ENCODE measurements at regions not wholly inside any gene's neighbourhood (a gene's known extent, or its start where the extent isn't known, plus 50 kb on each side); places are given as distances from the start of the nearest gene placed in this dataset.

DNA sequence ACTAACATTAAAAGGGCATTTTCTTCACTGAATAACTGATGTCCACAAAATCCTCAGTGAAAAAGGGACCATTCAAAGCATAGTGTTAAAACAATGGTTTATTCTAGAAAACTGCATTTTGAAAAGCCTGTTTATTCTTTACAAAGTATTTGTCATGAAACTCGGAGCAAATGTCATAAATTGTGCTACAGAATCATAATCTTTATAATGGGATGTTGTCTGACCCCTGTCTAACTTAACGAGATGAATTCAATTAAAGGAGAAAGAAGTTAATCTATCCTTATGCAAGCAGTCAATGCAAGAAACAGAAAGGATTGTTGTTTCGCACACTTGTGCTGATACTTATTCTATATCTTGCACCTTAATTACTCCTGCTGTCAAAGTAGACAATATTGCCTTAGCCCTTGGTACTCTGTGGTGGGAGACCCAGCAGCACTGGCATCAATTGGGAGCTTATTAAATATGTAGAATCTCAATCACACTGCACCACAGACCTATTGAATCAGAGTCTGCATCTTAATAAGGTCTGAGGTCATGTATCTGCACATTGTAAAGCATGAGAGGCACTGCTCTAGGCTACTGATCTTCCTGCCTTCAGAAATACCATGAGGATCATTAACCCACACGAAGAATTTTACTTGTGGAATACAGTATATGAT is 708.3 kb downstream of the HDGFL1 start:
- H3K79me2 ChIP-seq (replicated peaks; ENCODE audit: insufficient read depth, low read length) = no peaks in the 10 kb centered on the region
- H3K27ac ChIP-seq (ENCODE audit: low read length) = no peak overlapping the region
- no peaks in the 10 kb centered on the region for H3K9me3 ChIP-seq (ENCODE audit: low read length)
- H3K27me3 ChIP-seq (ENCODE audit: insufficient read depth, low read depth, low read length) = no peaks in the 10 kb centered on the region
- H3K4me3 ChIP-seq (ENCODE audit: low read length) = no peak overlapping the region
- no peaks in the 10 kb centered on the region for H3K9me2 ChIP-seq (ENCODE audit: insufficient read depth, low read length)
- no peak overlapping the region for H3K9ac ChIP-seq (ENCODE audit: low read length)
- no peak overlapping the region for H3K4me2 ChIP-seq (ENCODE audit: low read length)
- H3F3A ChIP-seq (ENCODE audit: insufficient read depth, low read length, poor library complexity, severe bottlenecking) = no peaks in the 10 kb centered on the region
- no peak overlapping the region for H2AFZ ChIP-seq (ENCODE audit: low read depth, low read length)
- TF ChIP-seq, protein P1, sequence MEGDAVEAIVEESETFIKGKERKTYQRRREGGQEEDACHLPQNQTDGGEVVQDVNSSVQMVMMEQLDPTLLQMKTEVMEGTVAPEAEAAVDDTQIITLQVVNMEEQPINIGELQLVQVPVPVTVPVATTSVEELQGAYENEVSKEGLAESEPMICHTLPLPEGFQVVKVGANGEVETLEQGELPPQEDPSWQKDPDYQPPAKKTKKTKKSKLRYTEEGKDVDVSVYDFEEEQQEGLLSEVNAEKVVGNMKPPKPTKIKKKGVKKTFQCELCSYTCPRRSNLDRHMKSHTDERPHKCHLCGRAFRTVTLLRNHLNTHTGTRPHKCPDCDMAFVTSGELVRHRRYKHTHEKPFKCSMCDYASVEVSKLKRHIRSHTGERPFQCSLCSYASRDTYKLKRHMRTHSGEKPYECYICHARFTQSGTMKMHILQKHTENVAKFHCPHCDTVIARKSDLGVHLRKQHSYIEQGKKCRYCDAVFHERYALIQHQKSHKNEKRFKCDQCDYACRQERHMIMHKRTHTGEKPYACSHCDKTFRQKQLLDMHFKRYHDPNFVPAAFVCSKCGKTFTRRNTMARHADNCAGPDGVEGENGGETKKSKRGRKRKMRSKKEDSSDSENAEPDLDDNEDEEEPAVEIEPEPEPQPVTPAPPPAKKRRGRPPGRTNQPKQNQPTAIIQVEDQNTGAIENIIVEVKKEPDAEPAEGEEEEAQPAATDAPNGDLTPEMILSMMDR (IDR thresholded peaks at IDR 0.05; ENCODE audit: poor library complexity, severe bottlenecking) = no peak
- TF ChIP-seq, protein P2, sequence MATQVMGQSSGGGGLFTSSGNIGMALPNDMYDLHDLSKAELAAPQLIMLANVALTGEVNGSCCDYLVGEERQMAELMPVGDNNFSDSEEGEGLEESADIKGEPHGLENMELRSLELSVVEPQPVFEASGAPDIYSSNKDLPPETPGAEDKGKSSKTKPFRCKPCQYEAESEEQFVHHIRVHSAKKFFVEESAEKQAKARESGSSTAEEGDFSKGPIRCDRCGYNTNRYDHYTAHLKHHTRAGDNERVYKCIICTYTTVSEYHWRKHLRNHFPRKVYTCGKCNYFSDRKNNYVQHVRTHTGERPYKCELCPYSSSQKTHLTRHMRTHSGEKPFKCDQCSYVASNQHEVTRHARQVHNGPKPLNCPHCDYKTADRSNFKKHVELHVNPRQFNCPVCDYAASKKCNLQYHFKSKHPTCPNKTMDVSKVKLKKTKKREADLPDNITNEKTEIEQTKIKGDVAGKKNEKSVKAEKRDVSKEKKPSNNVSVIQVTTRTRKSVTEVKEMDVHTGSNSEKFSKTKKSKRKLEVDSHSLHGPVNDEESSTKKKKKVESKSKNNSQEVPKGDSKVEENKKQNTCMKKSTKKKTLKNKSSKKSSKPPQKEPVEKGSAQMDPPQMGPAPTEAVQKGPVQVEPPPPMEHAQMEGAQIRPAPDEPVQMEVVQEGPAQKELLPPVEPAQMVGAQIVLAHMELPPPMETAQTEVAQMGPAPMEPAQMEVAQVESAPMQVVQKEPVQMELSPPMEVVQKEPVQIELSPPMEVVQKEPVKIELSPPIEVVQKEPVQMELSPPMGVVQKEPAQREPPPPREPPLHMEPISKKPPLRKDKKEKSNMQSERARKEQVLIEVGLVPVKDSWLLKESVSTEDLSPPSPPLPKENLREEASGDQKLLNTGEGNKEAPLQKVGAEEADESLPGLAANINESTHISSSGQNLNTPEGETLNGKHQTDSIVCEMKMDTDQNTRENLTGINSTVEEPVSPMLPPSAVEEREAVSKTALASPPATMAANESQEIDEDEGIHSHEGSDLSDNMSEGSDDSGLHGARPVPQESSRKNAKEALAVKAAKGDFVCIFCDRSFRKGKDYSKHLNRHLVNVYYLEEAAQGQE (IDR thresholded peaks at IDR 0.05; ENCODE audit: borderline replicate concordance) = no peak
- TF ChIP-seq EZH2 (IDR thresholded peaks at IDR 0.05; ENCODE audit: borderline replicate concordance, insufficient read depth, low read length, poor library complexity, severe bottlenecking) (no peak), EP300 (conservative IDR thresholded peaks at IDR 0.05; ENCODE audit: poor library complexity, severe bottlenecking) (no peak), TAF1 (IDR thresholded peaks at IDR 0.05; ENCODE audit: low read depth) (no peak), POLR2AphosphoS5 (IDR thresholded peaks at IDR 0.05) (no peak), MXI1 (conservative IDR thresholded peaks at IDR 0.05; ENCODE audit: poor library complexity, severe bottlenecking) (no peak), RAD21 (conservative IDR thresholded peaks at IDR 0.05) (no peak), SMC3 (conservative IDR thresholded peaks at IDR 0.05; ENCODE audit: poor library complexity) (no peak)
- no peaks in the 10 kb centered on the region for H4K20me1 ChIP-seq (ENCODE audit: insufficient read depth)
- no peaks in the 10 kb centered on the region for H3K36me3 ChIP-seq (ENCODE audit: insufficient read depth, low read length)

DNA sequence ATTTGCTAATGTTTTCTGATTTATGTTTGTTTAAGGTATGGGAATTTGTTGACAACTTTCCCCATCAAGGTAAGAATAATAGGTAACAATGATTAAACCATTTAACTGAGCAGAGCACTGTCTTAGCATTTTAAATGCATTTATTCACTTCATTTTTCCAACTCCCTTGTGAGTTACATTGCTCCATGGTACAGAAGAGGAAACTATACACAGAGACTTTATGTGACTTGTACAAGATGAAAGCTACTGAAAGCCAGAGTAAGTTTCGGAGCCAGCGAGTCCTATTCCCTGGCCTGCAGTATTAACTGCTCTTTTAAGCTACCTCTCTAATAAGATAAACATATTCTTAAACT is 708.8 kb downstream of the HDGFL1 start:
- Histone ChIP-seq H3K9me3 (ENCODE audit: low read length) (no peaks in the 10 kb centered on the region), H4K20me1 (ENCODE audit: insufficient read depth) (no peaks in the 10 kb centered on the region), H3K27me3 (ENCODE audit: insufficient read depth, low read depth, low read length) (no peaks in the 10 kb centered on the region), H3F3A (ENCODE audit: insufficient read depth, low read length, poor library complexity, severe bottlenecking) (no peaks in the 10 kb centered on the region), H3K79me2 (replicated peaks; ENCODE audit: insufficient read depth, low read length) (no peaks in the 10 kb centered on the region), H3K9me2 (ENCODE audit: insufficient read depth, low read length) (no peaks in the 10 kb centered on the region), H3K4me3 (ENCODE audit: low read length) (no peak overlapping the region), H2AFZ (ENCODE audit: low read depth, low read length) (no peak overlapping the region), H3K27ac (ENCODE audit: low read length) (no peak overlapping the region), H3K9ac (ENCODE audit: low read length) (no peak overlapping the region), H3K4me2 (ENCODE audit: low read length) (no peak overlapping the region), H3K36me3 (ENCODE audit: insufficient read depth, low read length) (no peaks in the 10 kb centered on the region)
- no peak for TF ChIP-seq POLR2AphosphoS5 (IDR thresholded peaks at IDR 0.05)
- TF ChIP-seq EZH2 (IDR thresholded peaks at IDR 0.05; ENCODE audit: borderline replicate concordance, insufficient read depth, low read length, poor library complexity, severe bottlenecking) = no peak
- TF ChIP-seq SMC3 (conservative IDR thresholded peaks at IDR 0.05; ENCODE audit: poor library complexity) = no peak
- TF ChIP-seq MXI1 (conservative IDR thresholded peaks at IDR 0.05; ENCODE audit: poor library complexity, severe bottlenecking) = no peak
- no peak for TF ChIP-seq EP300 (conservative IDR thresholded peaks at IDR 0.05; ENCODE audit: poor library complexity, severe bottlenecking)
- no peak for TF ChIP-seq RAD21 (conservative IDR thresholded peaks at IDR 0.05)
- TF ChIP-seq, protein P1 (IDR thresholded peaks at IDR 0.05; ENCODE audit: poor library complexity, severe bottlenecking) = no peak
- no peak for TF ChIP-seq TAF1 (IDR thresholded peaks at IDR 0.05; ENCODE audit: low read depth)
- TF ChIP-seq, protein P2 (IDR thresholded peaks at IDR 0.05; ENCODE audit: borderline replicate concordance) = no peak

Measured in neural cell (in vitro differentiated cells).